SK-N-SH treated with all-trans-retinoic acid at 6 μM for 48 hours (cell line): ENCODE measurements at regions not wholly inside any gene's neighbourhood (a gene's known extent, or its start where the extent isn't known, plus 50 kb on each side); places are given as distances from the start of the nearest gene placed in this dataset.

Experiments used
- ATAC-seq: fragments of 200-7000 bp; cut with Tn5 transposase; 3 replicates; pipeline ENCODE4 v1.9.1; 2020; ENCODE audit warnings: mild to moderate bottlenecking, moderate library complexity
- ARNTL ChIP-seq: fragments of 450-650 bp; formaldehyde crosslinking; IDR thresholded peaks from 2 replicates; pipeline ENCODE4 v1.5.0; 2020; ENCODE audit warnings: low read depth, mild to moderate bottlenecking, moderate library complexity, borderline replicate concordance
- CREB5 ChIP-seq: fragments of 250-450 bp; sonication (Bioruptor Pico); IDR thresholded peaks from 2 replicates; pipeline ENCODE4 v1.5.1; 2020; ENCODE audit warnings: low read depth, mild to moderate bottlenecking, moderate library complexity
- CSDC2 ChIP-seq: fragments of 250-450 bp; sonication (Bioruptor Pico); IDR thresholded peaks from 2 replicates; pipeline ENCODE4 v1.5.0; 2020; ENCODE audit warnings: mild to moderate bottlenecking, moderate library complexity
- GLIS3 ChIP-seq: fragments of 250-450 bp; sonication (Bioruptor Pico); IDR thresholded peaks from 2 replicates; pipeline ENCODE4 v1.5.0; 2020; ENCODE audit warnings: mild to moderate bottlenecking, moderate library complexity
- ISL1 ChIP-seq: fragments of 250-450 bp; sonication (Bioruptor Pico); IDR thresholded peaks from 2 replicates; pipeline ENCODE4 v2.1.2; 2022; ENCODE audit warnings: mild to moderate bottlenecking, moderate library complexity
- PATZ1 ChIP-seq: fragments of 250-450 bp; sonication (Bioruptor Pico); IDR thresholded peaks from 2 replicates; pipeline ENCODE4 v1.8.0; 2020; ENCODE audit warnings: mild to moderate bottlenecking, moderate library complexity, borderline replicate concordance
- PPARA ChIP-seq: fragments of 250-450 bp; sonication (Bioruptor Pico); IDR thresholded peaks from 2 replicates; pipeline ENCODE4 v1.5.0; 2020; ENCODE audit warnings: mild to moderate bottlenecking, borderline replicate concordance
- RARB ChIP-seq: fragments of 250-450 bp; sonication (Bioruptor Pico); IDR thresholded peaks from 2 replicates; pipeline ENCODE4 v1.8.0; 2021; ENCODE audit warnings: mild to moderate bottlenecking, moderate library complexity
- TCF4 ChIP-seq: fragments of 250-450 bp; sonication (Bioruptor Pico); IDR thresholded peaks from 2 replicates; pipeline ENCODE4 v1.8.0; 2021; ENCODE audit warnings: mild to moderate bottlenecking, moderate library complexity, borderline replicate concordance
- TOX ChIP-seq: fragments of 250-450 bp; sonication (Bioruptor Pico); IDR thresholded peaks from 2 replicates; pipeline ENCODE4 v1.8.0; 2021; ENCODE audit warnings: mild to moderate bottlenecking, moderate library complexity, borderline replicate concordance
- TSHZ2 ChIP-seq: fragments of 250-450 bp; sonication (Bioruptor Pico); IDR thresholded peaks from 2 replicates; pipeline ENCODE4 v1.5.0; 2020; ENCODE audit warnings: mild to moderate bottlenecking, moderate library complexity
- ZC3H10 ChIP-seq: fragments of 250-450 bp; sonication (Bioruptor Pico); IDR thresholded peaks from 2 replicates; pipeline ENCODE4 v1.5.1; 2021; ENCODE audit warnings: mild to moderate bottlenecking, moderate library complexity
- ZFP3 ChIP-seq: fragments of 250-450 bp; sonication (Bioruptor Pico); IDR thresholded peaks from 2 replicates; pipeline ENCODE4 v1.5.0; 2020; ENCODE audit warnings: mild to moderate bottlenecking, moderate library complexity
- ZFP30 ChIP-seq: fragments of 450-650 bp; formaldehyde crosslinking; IDR thresholded peaks from 2 replicates; pipeline ENCODE4 v1.5.0; 2022; ENCODE audit warnings: mild to moderate bottlenecking, moderate library complexity
- ZNF565 ChIP-seq: fragments of 450-650 bp; formaldehyde crosslinking; conservative IDR thresholded peaks from 2 replicates; pipeline ENCODE4 v1.5.0; 2020; ENCODE audit warnings: low read depth, mild to moderate bottlenecking, moderate library complexity
- ZNF70 ChIP-seq: fragments of 450-650 bp; formaldehyde crosslinking; IDR thresholded peaks from 2 replicates; pipeline ENCODE4 v1.5.0; 2020; ENCODE audit warnings: mild to moderate bottlenecking, moderate library complexity
- ZNF8 ChIP-seq: fragments of 450-650 bp; formaldehyde crosslinking; IDR thresholded peaks from 2 replicates; pipeline ENCODE4 v1.5.0; 2020; ENCODE audit warnings: mild to moderate bottlenecking, moderate library complexity
- TF ChIP-seq, protein P1 (sequence below): fragments of 250-450 bp; sonication (Bioruptor Pico); IDR thresholded peaks from 2 replicates; pipeline ENCODE4 v1.5.1; 2021; ENCODE audit warnings: mild to moderate bottlenecking, moderate library complexity
- TF ChIP-seq, protein P2 (sequence below): fragments of 250-450 bp; sonication (Bioruptor Pico); IDR thresholded peaks from 2 replicates; pipeline ENCODE4 v1.8.0; 2021; ENCODE audit warnings: low read depth, mild to moderate bottlenecking, moderate library complexity, borderline replicate concordance

- ATAC-seq: no peak
- TF ChIP-seq ZNF70 (CRISPR knock-in tag): no peak
- TF ChIP-seq GLIS3 (CRISPR knock-in tag): no peak
- no peak for TF ChIP-seq ZNF8 (CRISPR knock-in tag)
- TF ChIP-seq CREB5 (CRISPR knock-in tag): no peak
- no peak for TF ChIP-seq TSHZ2
- no peak for TF ChIP-seq TCF4 (CRISPR knock-in tag)
- TF ChIP-seq ZC3H10 (CRISPR knock-in tag): no peak
- TF ChIP-seq ZFP30 (CRISPR knock-in tag): no peak
- no peak for TF ChIP-seq ZNF565 (CRISPR knock-in tag)
- no peak for TF ChIP-seq ZFP3 (CRISPR knock-in tag)
These were observed 63.6 kb upstream of the ZNF217 start for GRCh38 chr20:53657279-53657678.

DNA sequence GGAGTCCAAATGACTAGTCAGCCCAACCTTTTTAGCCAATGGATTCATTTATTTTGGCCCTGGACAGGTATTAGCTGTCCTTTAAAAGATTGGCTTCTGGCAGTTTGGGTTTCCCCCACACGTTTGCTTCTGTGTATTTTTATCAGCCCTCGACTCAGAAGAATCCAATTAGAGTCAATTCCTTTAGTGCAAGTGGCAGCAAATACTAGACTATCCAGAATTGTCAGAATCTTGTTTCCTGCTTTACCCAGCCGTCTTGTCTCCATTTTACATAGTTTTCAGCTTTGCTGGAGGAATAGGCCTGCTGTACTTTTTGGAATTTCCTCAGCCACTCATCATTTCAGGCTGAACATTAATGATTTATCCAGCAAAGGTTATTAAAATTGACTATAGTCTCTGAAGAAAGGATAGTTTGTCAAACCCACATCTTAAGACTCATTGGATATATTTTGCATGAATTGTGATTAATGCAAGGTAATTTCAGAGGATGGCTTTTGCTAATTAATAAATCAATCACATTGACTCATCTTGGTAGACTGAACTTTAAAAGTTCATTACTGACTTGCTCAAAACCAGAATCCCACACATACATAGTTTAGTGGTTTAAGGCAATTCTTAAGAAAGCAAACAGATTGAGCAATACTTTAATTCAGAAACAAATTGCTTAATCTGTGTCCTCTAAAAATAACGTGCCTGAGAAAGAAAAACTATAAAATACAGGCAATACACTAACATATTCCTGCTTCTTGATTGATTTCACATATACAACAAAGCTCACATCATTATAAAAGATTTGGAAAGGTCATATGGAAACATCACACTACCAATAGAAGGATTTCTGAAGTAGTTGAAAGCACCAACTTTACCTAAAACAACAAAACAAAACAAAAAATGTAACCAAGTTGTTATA lies 62.9 kb upstream of the ZNF217 start:
- peak; percentile 69 for ATAC-seq
- TF ChIP-seq ARNTL (CRISPR knock-in tag): no peak
- peak; percentile 6; the same call in 1 of the 2 replicates for TF ChIP-seq TOX (CRISPR knock-in tag)
- no peak for TF ChIP-seq ISL1

- peak; percentile 12; the same call in 1 of the 3 replicates for ATAC-seq
- TF ChIP-seq PATZ1 (CRISPR knock-in tag) (no peak), ZFP30 (CRISPR knock-in tag) (no peak), CSDC2 (CRISPR knock-in tag) (no peak), ZNF70 (CRISPR knock-in tag) (no peak), PPARA (no peak), ZFP3 (CRISPR knock-in tag) (no peak), ZC3H10 (CRISPR knock-in tag) (no peak), ZNF565 (CRISPR knock-in tag) (no peak), RARB (CRISPR knock-in tag) (no peak)
- TF ChIP-seq, protein P1, sequence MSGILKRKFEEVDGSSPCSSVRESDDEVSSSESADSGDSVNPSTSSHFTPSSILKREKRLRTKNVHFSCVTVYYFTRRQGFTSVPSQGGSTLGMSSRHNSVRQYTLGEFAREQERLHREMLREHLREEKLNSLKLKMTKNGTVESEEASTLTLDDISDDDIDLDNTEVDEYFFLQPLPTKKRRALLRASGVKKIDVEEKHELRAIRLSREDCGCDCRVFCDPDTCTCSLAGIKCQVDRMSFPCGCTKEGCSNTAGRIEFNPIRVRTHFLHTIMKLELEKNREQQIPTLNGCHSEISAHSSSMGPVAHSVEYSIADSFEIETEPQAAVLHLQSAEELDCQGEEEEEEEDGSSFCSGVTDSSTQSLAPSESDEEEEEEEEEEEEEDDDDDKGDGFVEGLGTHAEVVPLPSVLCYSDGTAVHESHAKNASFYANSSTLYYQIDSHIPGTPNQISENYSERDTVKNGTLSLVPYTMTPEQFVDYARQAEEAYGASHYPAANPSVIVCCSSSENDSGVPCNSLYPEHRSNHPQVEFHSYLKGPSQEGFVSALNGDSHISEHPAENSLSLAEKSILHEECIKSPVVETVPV (CRISPR knock-in tag): no peak
- TF ChIP-seq, protein P2, sequence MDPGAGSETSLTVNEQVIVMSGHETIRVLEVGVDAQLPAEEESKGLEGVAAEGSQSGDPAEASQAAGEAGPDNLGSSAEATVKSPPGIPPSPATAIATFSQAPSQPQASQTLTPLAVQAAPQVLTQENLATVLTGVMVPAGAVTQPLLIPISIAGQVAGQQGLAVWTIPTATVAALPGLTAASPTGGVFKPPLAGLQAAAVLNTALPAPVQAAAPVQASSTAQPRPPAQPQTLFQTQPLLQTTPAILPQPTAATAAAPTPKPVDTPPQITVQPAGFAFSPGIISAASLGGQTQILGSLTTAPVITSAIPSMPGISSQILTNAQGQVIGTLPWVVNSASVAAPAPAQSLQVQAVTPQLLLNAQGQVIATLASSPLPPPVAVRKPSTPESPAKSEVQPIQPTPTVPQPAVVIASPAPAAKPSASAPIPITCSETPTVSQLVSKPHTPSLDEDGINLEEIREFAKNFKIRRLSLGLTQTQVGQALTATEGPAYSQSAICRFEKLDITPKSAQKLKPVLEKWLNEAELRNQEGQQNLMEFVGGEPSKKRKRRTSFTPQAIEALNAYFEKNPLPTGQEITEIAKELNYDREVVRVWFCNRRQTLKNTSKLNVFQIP (CRISPR knock-in tag): no peak
These were observed 62.1 kb upstream of the ZNF217 start for GRCh38 chr20:53655625-53656292.
